GM12878 (cell line): ENCODE measurements at regions not wholly inside any gene's neighbourhood (a gene's known extent, or its start where the extent isn't known, plus 50 kb on each side); places are given as distances from the start of the nearest gene placed in this dataset.

Source experiments
- ATAC-seq: fragments of 200-7000 bp; cut with Tn5 transposase; 3 replicates; pipeline ENCODE4 v1.9.1; 2020; ENCODE audit warnings: mild to moderate bottlenecking, moderate library complexity
- BruUV-seq: library from RNA; stranded (reverse); fragments of 400-500 nt; replicated peaks from 2 replicates; lab custom pipeline; 2021; lab: Mats Ljungman, UMichigan
- CTCF ChIA-PET: fragments of 300-600 bp; sonication (Branson Sonifier 250); formaldehyde crosslinking; extraction: SDS; loops from one replicate; lab custom pipeline; 2021; ENCODE audit warnings: inconsistent platforms; lab: Yijun Ruan, JAX
- POLR2A ChIA-PET: fragments of 350-600 bp; formaldehyde crosslinking; extraction: SDS; loops from one replicate; lab custom pipeline; 2021; ENCODE audit warnings: inconsistent platforms; lab: Charles Lee
- RAD21 ChIA-PET: fragments of 300-600 bp; sonication (Branson Sonifier 250); formaldehyde crosslinking; loops from one replicate; lab custom pipeline; 2023; ENCODE audit warnings: antibody characterized with exemption; ENCODE audit not compliant: unreplicated experiment; lab: Charles Lee
- SMC1A ChIA-PET: fragments of 300-600 bp; sonication (Branson Sonifier 250); formaldehyde crosslinking; loops from one replicate; lab custom pipeline; 2023; ENCODE audit not compliant: unreplicated experiment, uncharacterized antibody; lab: Charles Lee
- DNase-seq: peaks from one replicate; pipeline ENCODE4 v3.0.0-alpha.2; 2011; ENCODE audit warnings: low read depth, low spot score
- FAIRE-seq: peaks from 3 replicates; lab custom pipeline; 2011; peaks lifted over from hg19 to GRCh38; lab: Jason Lieb, UNC
- H2AFZ ChIP-seq: 2 replicates; pipeline ENCODE4 v1.6.0; 2011; ENCODE audit warnings: low read depth, low read length, control low read depth; ENCODE audit not compliant: control insufficient read depth
- H3K27ac ChIP-seq: 2 replicates; pipeline ENCODE4 v1.5.1; 2011; ENCODE audit warnings: control low read depth; ENCODE audit not compliant: control insufficient read depth, insufficient read depth
- H3K27me3 ChIP-seq, 2 experiments: replicated peaks in 1 of 2; 2 replicates each; pipeline versions ENCODE4 v1.6.0 to v1.6.1; 2011; ENCODE audit warnings: low read length in 1 of 2; ENCODE audit not compliant: control insufficient read depth in 2 of 2, insufficient read depth in 2 of 2
- H3K36me3 ChIP-seq, 2 experiments: 2 replicates each; pipeline ENCODE4 v1.5.1; 2011; ENCODE audit warnings: low read length in 1 of 2; ENCODE audit not compliant: control insufficient read depth in 2 of 2, insufficient read depth in 2 of 2
- H3K4me1 ChIP-seq: 2 replicates; pipeline ENCODE4 v1.6.1; 2011; ENCODE audit warnings: mild to moderate bottlenecking, low read length, moderate library complexity, mixed read lengths; ENCODE audit not compliant: control insufficient read depth, insufficient read depth
- H3K4me2 ChIP-seq: 2 replicates; pipeline ENCODE4 v1.6.0; 2011; ENCODE audit warnings: control low read depth; ENCODE audit not compliant: control insufficient read depth, insufficient read depth
- H3K4me3 ChIP-seq: fragments of 200-600 bp; sonication (generic); 2 replicates; pipeline ENCODE4 v1.5.1; 2016
- H3K79me2 ChIP-seq: 2 replicates; pipeline ENCODE4 v1.6.0; 2011; ENCODE audit warnings: low read length; ENCODE audit not compliant: control insufficient read depth, insufficient read depth
- H3K9ac ChIP-seq: 2 replicates; pipeline ENCODE4 v1.8.0; 2011; ENCODE audit warnings: low read length, control low read depth, mixed read lengths; ENCODE audit not compliant: control insufficient read depth, insufficient read depth
- H3K9me3 ChIP-seq: replicated peaks from 3 replicates; pipeline ENCODE4 v1.5.1; 2011; ENCODE audit warnings: mild to moderate bottlenecking, low read length; ENCODE audit not compliant: control insufficient read depth, insufficient read depth
- H4K20me1 ChIP-seq: 2 replicates; pipeline ENCODE4 v1.6.0; 2011; ENCODE audit not compliant: control insufficient read depth, insufficient read depth
- CHD1 ChIP-seq: IDR thresholded peaks from 2 replicates; pipeline ENCODE4 v1.6.1; 2012; ENCODE audit warnings: low read depth, low read length, improper control_type of control experiment
- CTCF ChIP-seq, 3 experiments: IDR thresholded peaks in 2 of 3; conservative IDR thresholded peaks in 1 of 3; 2 replicates each; pipeline ENCODE4 v1.5.1; 2011; ENCODE audit warnings: low read depth in 3 of 3, low read length in 3 of 3, mild to moderate bottlenecking in 3 of 3, control low read depth in 2 of 3, moderate library complexity in 2 of 3, inconsistent platforms in 1 of 3, mixed read lengths in 1 of 3; ENCODE audit not compliant: control insufficient read depth in 2 of 3, insufficient read depth in 1 of 3; ENCODE audit errors: extremely low read depth in 1 of 3
- ELK1 ChIP-seq: IDR thresholded peaks from 2 replicates; pipeline ENCODE4 v1.6.1; 2012; ENCODE audit warnings: low read depth, low read length, improper control_type of control experiment
- EZH2 ChIP-seq: IDR thresholded peaks from 2 replicates; pipeline ENCODE4 v1.6.1; 2012; ENCODE audit warnings: low read depth, mild to moderate bottlenecking, control low read depth, inconsistent platforms, low read length, borderline replicate concordance; ENCODE audit not compliant: control insufficient read depth
- GATAD2B ChIP-seq: fragments of 450-650 bp; conservative IDR thresholded peaks from 2 replicates; pipeline ENCODE4 v1.6.1; 2017; ENCODE audit warnings: low read depth, mild to moderate bottlenecking, moderate library complexity
- HDAC6 ChIP-seq: fragments of 200-600 bp; sonication (generic); IDR thresholded peaks from one replicate; pipeline ENCODE4 v1.8.0; 2017; ENCODE audit warnings: antibody characterized with exemption; ENCODE audit not compliant: unreplicated experiment
- JUNB ChIP-seq: IDR thresholded peaks from 2 replicates; pipeline ENCODE4 v1.6.1; 2016; ENCODE audit warnings: antibody characterized with exemption, mild to moderate bottlenecking
- MYC ChIP-seq: IDR thresholded peaks from 2 replicates; pipeline ENCODE4 v1.6.1; 2011; ENCODE audit warnings: mild to moderate bottlenecking, low read length, moderate library complexity, inconsistent platforms; ENCODE audit not compliant: insufficient read depth, insufficient replicate concordance, insufficient read length, severe bottlenecking
- NFXL1 ChIP-seq: fragments of 450-650 bp; IDR thresholded peaks from 2 replicates; pipeline ENCODE4 v1.6.1; 2017; ENCODE audit warnings: antibody characterized with exemption, mild to moderate bottlenecking, borderline replicate concordance
- NRF1 ChIP-seq: conservative IDR thresholded peaks from 2 replicates; pipeline ENCODE4 v1.6.1; 2011; ENCODE audit warnings: mild to moderate bottlenecking, low read depth, low read length, improper control_type of control experiment
- RAD21 ChIP-seq: IDR thresholded peaks from 2 replicates; pipeline ENCODE4 v1.6.1; 2011; ENCODE audit warnings: mild to moderate bottlenecking, low read depth, low read length, moderate library complexity; ENCODE audit not compliant: insufficient read depth
- RBBP5 ChIP-seq: fragments of 200-600 bp; sonication (generic); conservative IDR thresholded peaks from 2 replicates; pipeline ENCODE4 v1.6.1; 2016
- SREBF1 ChIP-seq: IDR thresholded peaks from 2 replicates; pipeline ENCODE4 v1.6.1; 2012; ENCODE audit warnings: mild to moderate bottlenecking, low read length
- USF1 ChIP-seq: IDR thresholded peaks from 2 replicates; pipeline ENCODE4 v1.6.1; 2011; ENCODE audit warnings: borderline replicate concordance, low read depth, mild to moderate bottlenecking, moderate library complexity, mixed read lengths, low read length; ENCODE audit not compliant: insufficient read depth; ENCODE audit errors: extremely low read length
- USF2 ChIP-seq: IDR thresholded peaks from 2 replicates; pipeline ENCODE4 v1.6.1; 2011; ENCODE audit warnings: low read depth, low read length, improper control_type of control experiment, borderline replicate concordance
- ZBTB40 ChIP-seq: fragments of 450-650 bp; IDR thresholded peaks from 2 replicates; pipeline ENCODE4 v1.6.1; 2016; ENCODE audit warnings: mild to moderate bottlenecking, moderate library complexity, borderline replicate concordance
- WGBS: methylation state at CpG from one replicate; pipeline ENCODE4 v1.1.6; 2016; ENCODE audit warnings: low lambda C conversion rate; ENCODE audit not compliant: insufficient replicate concordance, insufficient coverage; ENCODE audit errors: missing lambda C conversion rate; 5-methylcytosine and 5-hydroxymethylcytosine counted together
- in situ Hi-C: fragments of 300-500 bp; cut with MboI; formaldehyde crosslinking; loops from 9 replicates; pipeline ENCODE4 v1.14.3; 2018; ENCODE audit warnings: mixed read lengths
- intact Hi-C: fragments of 100-400 bp; cut with micrococcal nuclease; formaldehyde crosslinking; loops from one replicate; pipeline ENCODE4 v1.14.2; 2022; ENCODE audit not compliant: unreplicated experiment

GRCh38 chr14:84961637-84962036, 568.3 kb upstream of the FLRT2 start:
- Histone ChIP-seq H3K4me1 (no peaks in the 10 kb centered on the region), H3K4me2 (no peak overlapping the region), H3K4me3 (no peak overlapping the region), H4K20me1 (no peaks in the 10 kb centered on the region), H3K9me3 (no peaks in the 10 kb centered on the region), H3K27me3 (no peaks in the 10 kb centered on the region), H2AFZ (no peak overlapping the region), H3K9ac (no peak overlapping the region), H3K79me2 (no peaks in the 10 kb centered on the region), H3K36me3 (no peaks in the 10 kb centered on the region), H3K27ac (no peak overlapping the region)
- in situ Hi-C loops: no loop called here
- ChIA-PET RAD21 (no interaction called here), POLR2A (no interaction called here), SMC1A (no interaction called here), CTCF (no interaction called here)
- DNase-seq (no peak), FAIRE-seq (no peak), ATAC-seq (no peak)
- intact Hi-C loops: no loop called here
- TF ChIP-seq JUNB: no peak
- TF ChIP-seq CHD1: no peak
- TF ChIP-seq EZH2: no peak
- TF ChIP-seq USF1: no peak
- no peak for TF ChIP-seq RBBP5
- no peak for TF ChIP-seq SREBF1
- TF ChIP-seq RAD21: no peak
- no peak for TF ChIP-seq CTCF (IDR thresholded peaks at IDR 0.05 in 2 of 3, conservative IDR thresholded peaks at IDR 0.05 in 1 of 3; ENCODE audit: control insufficient read depth in 2 of 3, extremely low read depth in 1 of 3, insufficient read depth in 1 of 3, low read depth in 3 of 3, low read length in 3 of 3)
- TF ChIP-seq GATAD2B: no peak
- TF ChIP-seq HDAC6: no peak
- no peak for TF ChIP-seq USF2
- no peak for TF ChIP-seq MYC
- no peak for TF ChIP-seq ELK1
- no peak for TF ChIP-seq NFXL1
- no peak for TF ChIP-seq NRF1
- TF ChIP-seq ZBTB40: no peak
- BruUV-seq: no TSS peak
- 0% methylated on average over 2 of the region's 2 CpGs for WGBS
